GM12875 (cell line): ENCODE measurements at regions not wholly inside any gene's neighbourhood (a gene's known extent, or its start where the extent isn't known, plus 50 kb on each side); places are given as distances from the start of the nearest gene placed in this dataset.
"Not testable (repeated sequence)": the region's sequence is repeated elsewhere in the genome, so short reads cannot be mapped to it uniquely, and the experiment has no call there.

Source experiments
- H3K4me3 ChIP-seq: one replicate; pipeline ENCODE4 v1.5.1; 2011; ENCODE audit warnings: low read depth, low read length, control low read depth
- CTCF ChIP-seq: IDR thresholded peaks from 2 replicates; pipeline ENCODE4 v1.5.1; 2011; ENCODE audit warnings: low read depth, mild to moderate bottlenecking, control low read depth, inconsistent platforms, low read length, moderate library complexity, borderline replicate concordance; ENCODE audit not compliant: insufficient read depth

DNA sequence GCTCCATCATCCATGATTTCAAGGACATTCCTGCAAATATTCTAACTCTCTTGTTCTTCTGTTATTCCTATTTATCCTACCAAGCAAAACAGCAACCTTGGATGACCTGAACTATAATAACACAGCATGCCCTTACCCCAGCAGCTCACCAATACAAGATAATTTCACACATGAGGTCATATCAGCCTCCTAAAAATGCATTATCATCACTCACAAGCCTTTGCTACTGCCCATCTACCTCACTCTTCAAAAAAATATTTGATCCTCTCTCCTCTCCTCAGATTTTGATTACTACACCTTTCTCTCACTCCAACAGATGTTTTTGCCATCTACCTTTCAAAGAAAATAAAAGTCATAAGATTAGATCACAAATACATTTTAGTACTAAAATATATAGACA, 777.6 kb upstream of the NCAM2 start:
- H3K4me3 ChIP-seq = no peak overlapping the region
- TF ChIP-seq CTCF = no peak

DNA sequence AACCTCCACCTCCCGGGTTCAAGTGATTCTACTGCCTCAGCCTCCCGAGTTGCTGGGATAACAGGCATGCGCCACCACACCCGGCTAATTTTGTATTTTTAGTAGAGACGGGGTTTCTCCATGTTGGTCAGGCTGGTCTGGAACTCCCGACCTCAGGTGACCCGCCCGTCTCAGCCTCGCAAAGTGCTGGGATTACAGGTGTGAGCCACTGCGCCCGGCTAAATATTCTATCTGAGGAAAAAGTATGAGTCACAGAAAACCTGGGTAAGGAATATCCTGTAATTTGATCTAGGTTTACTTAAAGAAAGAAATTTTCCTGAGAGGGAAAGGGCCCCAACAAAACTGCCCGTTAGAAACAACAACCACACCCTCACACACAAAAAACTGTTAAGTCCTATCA, 776.2 kb upstream of the NCAM2 start:
- not testable (repeated sequence) for H3K4me3 ChIP-seq

DNA sequence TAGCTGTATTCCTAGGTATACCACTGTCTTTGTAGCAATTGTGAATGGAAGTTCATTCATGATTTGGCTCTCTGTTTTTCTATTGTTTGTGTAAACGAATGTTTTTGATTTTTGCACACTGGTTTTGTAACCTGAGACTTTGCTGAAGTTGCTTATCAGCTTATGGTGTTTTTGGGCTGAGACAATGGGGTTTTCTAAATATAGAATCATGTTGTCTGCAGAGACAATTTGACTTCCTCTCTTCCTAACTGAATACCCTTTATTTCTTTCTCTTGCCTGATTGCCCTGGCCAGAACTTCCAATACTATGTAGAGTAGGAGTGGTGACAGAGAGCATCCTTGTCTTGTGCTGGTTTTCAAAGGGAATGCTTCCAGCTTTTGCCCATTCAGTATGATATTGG, 761.6 kb upstream of the NCAM2 start:
- H3K4me3 ChIP-seq = not testable (repeated sequence)

DNA sequence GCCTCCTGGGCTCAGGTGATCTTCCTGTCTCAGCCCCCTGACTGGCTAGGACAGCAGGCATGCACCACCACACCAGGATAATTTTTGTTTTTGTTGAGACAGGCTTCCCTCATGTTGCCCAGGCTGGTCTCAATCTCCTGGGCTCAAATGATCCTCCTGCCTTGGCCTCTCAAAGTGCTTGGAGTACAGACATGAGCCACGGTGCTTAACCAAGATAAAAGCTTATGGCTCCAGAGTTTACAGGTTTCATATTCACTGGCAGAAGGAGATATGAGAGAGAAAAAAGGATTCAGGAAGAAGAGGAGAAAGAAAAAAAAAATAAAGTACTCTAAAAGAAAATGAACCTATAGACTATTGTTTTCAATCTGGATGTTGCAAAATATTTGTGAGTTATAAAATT, 748.8 kb upstream of the NCAM2 start:
- H3K4me3 ChIP-seq = no peak overlapping the region
- no peak for TF ChIP-seq CTCF

DNA sequence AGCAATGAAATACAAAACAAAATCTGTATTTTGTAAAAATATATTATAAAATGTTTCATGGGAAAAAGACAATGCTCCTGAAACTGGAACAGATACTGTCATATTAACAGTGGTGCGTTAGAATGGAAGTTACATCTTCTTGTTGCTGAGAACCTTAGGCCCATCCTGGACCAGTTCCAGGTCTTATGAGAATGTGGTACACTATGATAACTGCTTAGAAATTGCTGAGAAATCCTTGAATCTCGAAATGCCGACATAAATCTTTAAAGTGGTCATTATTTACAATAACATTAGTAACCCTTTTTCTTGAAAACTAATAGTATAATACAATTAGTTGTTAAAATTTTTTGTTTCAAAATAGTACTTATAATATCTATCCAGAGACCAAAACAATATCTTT, 747.9 kb upstream of the NCAM2 start:
- TF ChIP-seq CTCF = no peak
- no peak overlapping the region for H3K4me3 ChIP-seq

DNA sequence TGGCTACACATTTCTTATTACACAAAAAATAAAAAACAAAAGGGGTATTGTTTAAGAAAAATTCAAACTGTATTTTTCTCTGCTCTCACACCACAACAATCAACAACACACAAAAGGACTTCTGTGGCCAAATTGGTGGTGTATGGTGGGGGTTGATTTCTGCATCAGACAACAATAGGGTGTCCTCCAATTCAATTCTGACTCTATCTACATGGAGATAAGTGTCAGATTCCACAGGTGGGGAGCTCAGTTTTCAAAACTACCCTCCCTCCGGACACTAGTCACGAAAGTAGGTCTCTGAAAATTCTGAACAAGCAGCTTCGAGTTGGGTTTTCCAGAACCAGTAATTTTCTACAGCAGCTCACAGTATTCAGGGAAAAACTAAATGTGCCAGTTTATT, 744.9 kb upstream of the NCAM2 start:
- TF ChIP-seq CTCF = no peak

DNA sequence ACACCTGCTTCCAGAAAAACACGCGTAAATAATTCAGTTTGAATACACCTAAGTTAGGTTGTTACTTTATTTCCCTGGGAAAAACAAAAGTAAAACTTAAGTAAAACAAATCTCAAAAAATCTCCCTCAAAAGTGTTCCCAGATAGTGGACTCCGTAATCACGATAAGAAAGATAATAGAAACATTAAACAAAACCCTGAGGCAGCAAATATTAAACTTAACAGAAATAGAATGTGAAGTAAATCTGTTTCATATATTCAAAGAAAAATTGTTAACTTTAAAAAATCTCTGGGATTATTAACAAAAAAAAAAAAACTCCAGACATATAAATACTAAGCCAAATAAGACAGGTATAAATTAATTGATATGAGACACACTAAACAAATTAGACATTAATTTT, 743.2 kb upstream of the NCAM2 start:
- no peak for TF ChIP-seq CTCF
- H3K4me3 ChIP-seq = no peak overlapping the region

More for the DNA sequence above, 744.9 kb upstream of the NCAM2 start:
- no peak overlapping the region for H3K4me3 ChIP-seq

- no peak for TF ChIP-seq CTCF
- no peak overlapping the region for H3K4me3 ChIP-seq
Observed at GRCh38 chr21:20257052-20257740, 741.0 kb upstream of the NCAM2 start.
